ENCODE measurements at regions not wholly inside any gene's neighbourhood (a gene's known extent, or its start where the extent isn't known, plus 50 kb on each side); places are given as distances from the start of the nearest gene placed in this dataset.

DNA sequence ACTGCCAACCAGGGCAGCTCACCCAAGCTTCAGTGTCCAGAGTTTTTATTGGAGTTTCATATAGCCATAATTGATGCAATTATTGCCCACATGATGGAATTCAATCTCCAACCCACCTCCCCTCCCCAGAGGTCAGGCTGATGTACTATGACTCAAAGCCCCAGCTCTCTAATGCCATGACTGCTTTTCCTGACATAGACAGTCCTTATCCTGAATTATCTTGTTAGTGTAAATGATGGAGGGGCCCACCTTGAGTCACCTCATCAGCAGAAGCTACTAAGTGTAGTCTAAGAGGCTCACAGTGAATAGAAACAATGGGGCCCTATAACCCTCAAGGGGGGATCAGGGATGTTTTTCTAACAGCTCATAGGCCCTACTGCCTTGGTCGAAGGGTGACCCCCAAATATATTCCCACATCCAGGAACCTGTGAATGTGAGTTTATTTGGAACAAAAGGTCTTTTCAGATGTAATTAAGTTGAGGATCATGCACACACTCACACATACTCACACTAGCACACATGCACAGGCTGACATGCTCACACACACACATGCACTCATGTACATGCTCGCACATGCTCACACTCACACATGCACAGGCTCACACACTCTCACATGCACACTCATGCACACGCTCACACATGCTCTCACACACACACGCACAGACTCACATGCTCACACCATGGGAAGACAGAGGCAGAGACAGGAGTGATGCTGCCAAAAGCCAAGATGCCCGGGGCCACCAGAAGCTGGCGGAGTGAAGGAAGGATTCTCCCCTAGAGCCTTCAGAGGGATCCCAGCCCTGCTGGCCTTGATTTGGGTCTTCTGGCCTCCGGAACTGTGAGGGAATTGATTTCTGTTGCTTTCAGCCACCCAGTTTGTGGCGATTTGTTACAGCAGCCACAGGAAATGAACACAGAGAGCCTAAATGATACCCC lies 131.2 kb upstream of the SMAD3 start:
- no peak for DNase-seq

DNA sequence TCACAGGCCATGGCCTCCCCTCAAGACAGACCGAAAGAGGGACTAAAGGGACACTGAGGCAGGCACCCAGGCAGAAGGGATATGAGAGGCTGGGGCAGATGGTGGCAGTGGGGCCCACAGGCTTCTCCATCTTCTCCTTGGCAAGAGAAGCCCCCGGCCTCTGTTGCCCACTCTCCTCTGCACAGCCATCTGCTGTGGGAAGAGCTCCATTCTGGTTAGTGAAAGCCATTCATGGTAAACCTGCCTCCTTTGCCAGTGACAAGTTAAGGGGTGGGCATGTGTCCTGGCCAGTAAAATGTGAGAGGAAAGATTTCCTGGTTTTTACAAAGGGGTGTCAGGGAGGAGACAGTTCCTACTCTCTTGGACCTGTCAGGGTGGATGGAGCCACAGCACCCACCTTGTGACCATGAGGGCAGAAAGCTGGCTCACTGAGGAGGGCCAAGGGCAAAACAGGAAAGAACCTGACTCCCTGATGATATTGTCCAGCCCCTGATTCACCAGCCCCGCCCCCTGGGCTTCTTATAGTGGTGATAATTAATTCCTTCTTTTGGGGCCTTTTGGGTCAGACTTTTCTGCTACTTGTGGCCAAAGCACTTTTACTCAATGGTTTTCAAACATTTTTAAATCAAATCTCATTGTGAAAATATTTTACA lies 130.4 kb upstream of the SMAD3 start:
- no peak for DNase-seq

DNA sequence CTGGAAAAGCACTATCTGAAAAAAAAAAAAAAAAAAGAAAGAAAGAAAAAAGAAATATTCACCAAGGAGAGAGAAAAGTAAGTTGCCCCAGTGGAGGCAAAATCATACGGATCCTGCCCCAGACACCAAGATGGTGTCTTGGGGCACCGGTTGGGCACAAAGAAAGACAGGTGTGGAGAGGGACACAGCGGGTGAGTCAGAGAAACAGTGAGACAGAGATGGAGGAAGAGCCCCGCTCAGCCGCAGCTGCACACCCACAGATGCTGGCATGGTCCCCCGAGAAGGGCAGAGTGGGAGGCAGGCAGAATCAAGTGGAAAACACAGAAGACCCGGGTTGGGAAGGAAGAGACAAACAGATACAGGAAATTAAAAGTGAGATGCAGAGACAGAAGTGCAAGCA lies 129.7 kb upstream of the SMAD3 start:
- no peak for DNase-seq

DNA sequence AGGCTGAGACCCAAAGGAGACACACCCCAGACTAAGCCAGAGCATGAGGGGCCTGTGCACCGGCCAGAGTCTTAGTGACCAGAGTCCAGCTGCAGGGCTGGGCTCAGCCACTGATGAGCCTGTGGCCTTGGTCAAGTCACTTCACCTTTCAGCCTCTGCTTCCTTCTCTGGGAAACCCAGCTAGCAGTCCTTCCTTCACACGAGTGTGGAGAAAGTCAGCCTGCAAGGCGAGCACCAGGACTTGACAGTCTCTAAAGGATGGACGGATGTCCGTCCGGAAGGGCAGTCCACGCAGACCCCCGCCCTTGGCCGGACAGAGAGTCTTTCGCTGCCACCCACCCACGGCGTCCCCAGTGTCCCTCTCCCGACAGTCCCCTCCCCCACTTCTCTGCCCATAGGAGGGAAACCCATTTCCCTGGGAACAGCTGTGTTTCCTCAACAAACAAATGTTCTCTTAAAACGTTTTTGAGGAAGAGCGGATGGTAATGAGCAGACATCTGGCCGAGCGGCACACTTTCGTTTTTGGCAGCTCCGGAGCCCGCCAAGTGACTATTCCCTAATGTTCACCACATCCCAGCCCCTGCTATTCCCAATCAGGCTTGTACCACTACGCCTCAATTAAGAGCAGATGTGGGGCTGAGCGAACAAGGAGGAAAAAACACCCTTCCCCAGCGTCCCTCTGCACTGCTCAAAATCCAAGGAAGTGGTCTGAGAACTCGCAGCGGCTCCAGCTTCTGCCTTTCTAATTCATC lies 129.1 kb upstream of the SMAD3 start:
- peak; percentile 38 for DNase-seq

DNA sequence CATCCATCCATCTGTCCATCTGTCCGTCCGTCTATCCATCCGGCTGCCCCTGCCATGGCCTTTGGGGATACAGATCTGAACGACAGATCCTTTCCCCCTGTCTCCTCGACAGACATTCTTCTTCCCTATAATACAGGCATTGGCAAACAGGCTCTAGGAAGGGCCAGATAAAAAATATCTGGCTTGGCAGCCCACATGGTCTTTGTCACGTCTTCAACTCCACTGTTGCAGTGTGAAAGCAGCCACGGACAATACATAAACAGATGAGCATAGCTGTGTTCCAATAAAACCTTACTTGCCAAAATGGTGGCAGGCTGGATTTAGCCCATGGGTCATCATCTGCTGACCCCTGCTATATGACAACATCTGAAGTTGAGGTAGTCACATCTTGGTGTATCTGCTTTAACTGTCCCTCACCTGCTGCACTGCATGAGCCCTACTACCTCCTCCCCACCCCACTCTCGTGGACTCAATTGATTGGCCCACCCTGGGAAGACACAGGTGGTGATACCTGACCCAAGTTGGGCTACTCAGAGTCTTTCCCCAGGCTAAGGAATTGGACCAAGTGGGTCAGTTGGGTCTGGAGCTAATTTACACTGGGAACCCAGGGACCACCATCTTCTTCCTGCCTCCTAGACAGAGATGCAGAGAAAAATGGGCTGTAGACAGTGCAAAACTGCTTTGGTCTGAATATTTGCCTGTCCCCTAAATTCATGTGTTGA lies 128.4 kb upstream of the SMAD3 start:
- no peak for DNase-seq

DNA sequence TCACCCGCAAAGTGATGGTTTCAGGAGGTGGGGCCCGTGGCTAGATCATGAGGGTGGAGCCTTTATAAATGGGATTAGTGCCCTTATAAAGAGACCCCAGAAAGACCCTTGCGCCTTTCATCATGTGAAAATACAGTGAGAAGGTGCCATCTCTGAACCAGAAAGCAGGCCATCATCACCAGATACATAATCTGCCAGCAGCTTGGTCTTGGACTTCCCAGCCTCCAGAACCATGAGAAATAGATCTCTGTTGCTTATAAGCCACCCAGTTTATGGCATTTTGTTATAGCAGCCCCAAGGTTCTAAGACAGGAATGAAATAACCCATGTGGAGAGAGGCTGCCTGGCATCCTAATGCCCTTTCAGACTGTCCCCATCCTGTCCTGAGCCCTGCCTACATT lies 127.8 kb upstream of the SMAD3 start:
- no peak for DNase-seq

DNA sequence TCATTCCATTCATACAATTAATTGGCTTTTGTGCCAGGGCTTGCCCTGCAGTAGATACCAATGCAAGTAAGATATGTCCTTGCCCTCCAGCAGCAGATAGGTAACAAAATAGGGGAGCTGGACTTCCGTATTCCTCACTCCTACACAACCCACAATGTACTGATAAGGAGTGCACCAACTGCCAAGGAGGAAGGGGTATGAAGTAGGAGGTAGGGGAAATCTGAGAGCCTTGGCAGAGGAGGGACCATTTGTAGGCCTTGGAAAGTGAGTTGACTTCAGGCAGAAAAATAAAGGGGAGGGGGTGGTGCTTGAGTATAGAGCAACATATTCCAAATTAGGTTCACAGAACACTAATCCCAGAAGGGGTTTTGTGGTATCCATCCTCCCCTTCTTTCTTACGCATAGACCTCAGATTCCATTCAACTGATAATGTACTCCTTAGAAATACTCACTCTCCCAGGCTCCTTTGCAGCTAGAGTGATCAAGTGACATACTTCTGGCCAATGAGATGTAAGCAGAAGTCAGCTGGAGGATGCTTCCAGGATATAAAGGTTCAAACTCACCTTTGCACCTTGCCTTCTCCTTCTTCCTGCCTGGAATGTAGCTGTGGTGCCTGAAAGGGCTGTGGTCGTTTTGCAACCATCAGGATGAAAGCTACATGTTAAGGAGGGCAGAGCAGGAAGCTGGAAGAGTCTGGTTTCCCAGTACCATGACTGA lies 127.1 kb upstream of the SMAD3 start:
- DNase-seq, result no peak

DNA sequence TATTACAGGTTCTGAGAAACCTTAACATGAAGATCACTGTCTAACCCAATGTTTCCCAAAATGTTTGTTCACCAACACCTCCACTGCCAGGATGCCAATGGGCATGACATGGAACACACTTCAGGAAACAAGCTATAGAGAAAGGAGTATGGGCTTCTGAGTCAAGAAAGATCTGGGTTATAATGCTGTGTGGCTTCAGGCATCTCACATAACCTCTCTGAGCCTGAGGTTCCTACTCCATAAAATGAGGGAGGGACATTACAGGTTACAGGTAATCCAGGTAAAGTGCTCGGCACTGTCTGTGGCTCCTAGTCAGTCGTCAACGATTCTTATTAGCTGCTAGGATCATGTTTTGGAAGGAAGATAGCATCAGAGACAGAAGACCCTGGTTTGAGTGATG lies 126.4 kb upstream of the SMAD3 start:
- no peak for DNase-seq

DNA sequence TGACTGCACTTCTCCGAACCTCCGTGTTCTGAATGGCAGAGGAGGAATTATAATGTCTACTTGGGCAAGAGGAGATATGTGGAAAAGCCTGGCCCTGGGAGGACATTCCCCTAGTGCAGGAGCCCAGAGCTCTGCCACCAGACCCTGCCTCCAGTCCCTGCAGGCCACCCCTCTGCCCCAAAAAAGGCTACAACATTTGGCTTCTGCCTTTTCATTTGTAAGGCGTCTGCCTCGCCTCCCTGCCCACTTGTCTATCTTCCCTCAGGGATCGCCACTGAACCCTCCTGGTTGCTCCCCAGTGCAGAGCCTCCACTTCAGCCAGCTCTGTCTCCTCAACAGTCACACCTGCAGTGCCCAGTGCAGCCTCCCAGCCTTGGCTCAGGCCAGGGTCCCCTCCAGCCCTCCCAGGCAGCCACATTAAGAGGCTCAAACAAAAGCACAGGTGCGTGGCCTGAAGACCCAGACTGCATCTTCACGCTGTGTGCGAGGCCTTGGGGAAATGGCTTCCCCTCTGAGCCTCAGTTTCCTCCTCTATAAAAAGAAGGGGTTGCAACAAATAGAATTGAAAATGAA lies 125.9 kb upstream of the SMAD3 start:
- DNase-seq, result no peak

DNA sequence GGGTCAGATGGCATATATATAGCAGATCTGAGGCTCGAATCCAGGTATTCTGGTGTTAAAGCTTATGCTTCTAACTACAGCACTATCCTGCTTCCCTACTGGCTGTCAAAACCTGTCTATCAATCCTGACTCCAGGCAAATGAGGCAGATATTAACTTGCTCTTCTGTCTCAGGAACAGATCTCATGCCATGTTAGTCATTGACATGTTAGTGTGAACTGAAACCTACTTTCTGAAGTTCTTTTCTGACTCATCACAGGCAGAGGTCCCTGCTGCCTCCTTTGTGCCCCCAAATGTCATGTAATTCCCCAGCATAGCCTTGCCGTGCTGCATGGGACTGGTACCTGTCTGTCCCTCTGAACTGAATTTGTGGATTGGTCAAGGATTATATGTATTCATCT lies 125.0 kb upstream of the SMAD3 start:
- no peak for DNase-seq

DNA sequence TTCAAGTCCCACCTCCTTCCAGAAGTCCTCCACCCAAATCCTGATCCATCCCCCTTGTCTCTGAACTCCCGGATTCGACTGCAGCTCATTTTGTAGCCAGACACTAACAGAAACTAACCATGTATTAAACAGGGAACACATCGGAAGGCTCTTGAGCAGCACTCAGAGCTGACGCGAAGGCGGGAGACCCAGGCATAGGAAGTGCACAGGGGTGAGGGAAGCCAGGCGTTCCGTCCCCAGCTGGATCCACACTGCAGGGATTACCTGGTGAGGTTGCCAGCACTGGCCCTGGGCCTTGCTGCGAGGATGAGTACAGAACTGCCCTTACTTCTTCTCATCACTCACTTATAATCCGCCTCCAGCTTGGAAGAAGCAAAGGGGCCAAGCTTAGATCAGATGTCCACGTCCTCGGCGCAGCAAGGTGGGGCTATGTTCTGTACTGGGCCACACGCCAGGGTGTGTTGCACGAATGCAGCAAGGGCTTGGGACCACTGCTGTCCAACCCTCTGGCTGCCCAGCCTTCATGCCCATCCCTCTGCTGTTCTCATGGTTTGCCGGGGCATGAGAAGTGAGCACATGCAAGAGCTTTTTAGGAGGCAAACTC lies 124.2 kb upstream of the SMAD3 start:
- no peak for DNase-seq

DNA sequence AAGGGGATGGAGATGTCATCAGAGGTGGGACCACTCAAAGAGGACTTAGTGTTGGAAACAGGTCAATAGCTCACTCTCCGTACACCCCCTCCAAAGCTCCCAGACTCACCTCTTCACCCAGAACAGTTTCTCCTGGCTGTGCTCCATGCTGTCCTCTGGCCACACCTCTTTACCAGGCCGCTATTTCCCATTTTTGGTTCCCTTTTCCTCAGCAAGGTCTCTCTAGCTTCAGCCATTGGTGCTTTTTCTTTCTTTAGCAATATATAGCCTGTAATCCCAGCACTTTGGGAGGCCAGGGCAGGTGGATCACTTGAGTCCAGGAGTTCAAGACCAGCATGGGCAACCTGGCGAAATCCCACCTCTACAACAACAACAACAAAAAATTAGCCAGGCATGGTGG lies 123.6 kb upstream of the SMAD3 start:
- no peak for DNase-seq

DNA sequence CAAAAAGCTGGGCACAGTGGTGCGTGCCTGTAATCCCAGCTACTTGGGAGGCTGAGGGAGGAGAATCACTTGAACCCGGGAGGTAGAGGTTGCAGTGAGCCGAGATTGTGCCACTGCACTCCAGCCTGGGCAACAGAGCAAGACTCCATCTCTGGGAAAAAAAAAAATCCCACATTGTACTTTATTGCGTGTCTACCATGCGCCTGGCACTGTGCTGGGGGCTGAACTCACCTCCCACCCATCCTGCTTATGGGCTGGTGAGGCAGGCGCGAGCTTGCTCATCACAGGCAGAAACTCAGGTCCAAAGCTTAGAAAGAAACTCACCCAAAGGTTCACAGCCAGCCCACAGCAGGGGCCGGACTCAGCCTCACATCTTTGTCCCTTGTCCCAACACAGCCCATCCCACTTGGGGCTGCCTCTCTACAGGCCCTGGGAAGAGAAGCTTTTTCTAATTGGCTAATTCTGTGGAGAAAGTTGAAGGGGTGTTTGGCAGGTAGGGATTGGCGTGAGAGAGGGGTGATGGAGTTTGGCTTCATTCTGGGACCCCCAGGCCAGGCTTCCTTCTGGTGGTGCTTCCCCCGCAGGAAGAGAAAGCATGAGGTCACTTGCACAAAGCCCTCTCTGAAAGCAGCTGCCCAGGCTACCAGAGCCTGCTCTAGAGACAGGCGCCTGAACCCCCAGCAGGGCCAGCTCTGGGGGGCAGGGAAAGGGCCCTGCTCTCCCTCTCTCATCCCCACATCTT lies 122.6 kb upstream of the SMAD3 start:
- no peak for DNase-seq

DNA sequence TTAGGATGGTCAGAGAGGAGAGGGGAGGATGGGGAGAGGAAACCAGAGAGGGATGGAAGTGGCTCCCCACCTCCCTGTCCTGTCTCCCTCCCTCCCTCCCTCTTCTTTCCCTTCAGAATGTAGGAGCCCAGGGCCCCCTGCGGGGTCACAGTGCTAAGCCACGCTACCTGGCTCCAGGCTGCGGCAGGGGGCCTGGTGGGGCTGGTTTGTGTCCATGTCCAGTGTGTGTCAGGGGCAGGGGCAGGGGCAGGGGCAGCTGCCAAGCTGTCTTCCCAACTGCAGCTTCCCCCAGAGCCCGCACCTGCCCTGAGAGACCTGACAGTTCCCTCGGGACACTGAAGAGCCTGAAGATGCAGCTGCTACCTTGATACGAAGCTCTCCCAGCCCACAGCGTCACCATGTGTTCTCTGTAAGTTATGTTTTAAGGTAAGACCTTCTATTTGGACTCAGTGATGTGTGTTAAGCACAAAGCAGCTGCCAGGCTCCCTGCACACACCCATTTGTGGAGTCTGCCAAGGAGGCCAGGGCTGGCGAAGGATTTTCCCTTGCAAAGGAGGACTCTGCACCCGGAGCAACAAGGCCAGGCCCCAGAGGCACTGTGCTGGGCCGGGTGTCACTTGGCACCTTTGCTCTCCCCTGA lies 121.8 kb upstream of the SMAD3 start:
- DNase-seq, result no peak

DNA sequence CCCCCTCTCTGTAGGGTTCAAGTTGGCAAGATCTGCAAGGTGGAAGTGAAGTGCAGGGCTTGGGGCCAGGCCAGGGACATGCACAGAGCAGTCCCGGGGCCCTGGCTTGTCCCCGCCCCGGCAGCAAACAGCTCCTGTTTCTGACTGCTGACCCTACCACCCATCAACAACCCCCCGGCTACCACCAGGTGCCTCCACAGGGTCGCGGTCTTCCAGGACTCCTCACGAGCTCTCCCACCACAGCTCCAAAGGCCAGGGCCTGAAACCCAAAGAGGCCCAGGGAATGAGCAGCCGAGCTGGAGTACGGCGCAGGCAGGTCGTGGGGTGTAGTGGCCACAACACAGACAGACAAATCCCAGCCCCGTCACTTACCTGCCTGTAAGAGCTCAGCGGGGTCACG lies 121.3 kb upstream of the SMAD3 start:
- no peak for DNase-seq

DNA sequence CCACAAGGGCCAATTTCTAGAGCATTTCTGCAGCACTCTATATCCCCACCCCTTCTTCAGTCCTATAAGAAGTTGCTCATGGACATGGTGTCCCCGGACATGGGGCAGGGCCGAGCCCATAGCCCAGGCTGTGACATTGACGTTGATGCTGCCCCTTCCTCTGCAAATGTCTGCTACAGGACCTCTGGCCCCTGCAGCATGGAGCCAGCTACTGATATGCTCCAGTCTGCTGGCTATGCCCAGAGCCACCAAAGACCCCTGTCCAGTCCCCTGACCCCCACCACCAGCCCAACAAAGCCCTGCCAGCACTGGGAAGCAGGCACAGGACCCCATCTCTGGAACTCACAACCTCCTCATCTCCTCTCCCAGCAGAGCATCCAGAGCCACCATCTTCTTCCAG lies 120.1 kb upstream of the SMAD3 start:
- DNase-seq, result no peak

DNA sequence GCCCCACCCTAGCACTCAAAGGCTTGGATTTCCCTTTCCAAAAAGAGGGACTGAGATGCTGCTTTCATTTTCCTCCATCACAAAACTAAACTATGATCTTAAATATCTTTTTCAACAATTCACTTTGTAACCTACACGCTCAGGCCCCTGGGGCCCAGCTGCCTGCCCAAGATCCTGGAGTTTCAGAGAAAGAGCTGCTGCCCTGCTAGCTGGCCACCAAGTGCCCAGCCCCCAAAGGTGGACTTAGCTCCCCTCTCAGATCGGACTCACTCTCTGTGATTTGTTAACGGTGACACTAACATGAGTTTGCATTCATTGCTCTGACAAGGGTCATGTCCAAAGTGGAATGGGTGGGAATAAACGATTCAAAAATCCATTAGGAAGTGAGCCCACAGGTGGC lies 119.6 kb upstream of the SMAD3 start:
- DNase-seq, result no peak

DNA sequence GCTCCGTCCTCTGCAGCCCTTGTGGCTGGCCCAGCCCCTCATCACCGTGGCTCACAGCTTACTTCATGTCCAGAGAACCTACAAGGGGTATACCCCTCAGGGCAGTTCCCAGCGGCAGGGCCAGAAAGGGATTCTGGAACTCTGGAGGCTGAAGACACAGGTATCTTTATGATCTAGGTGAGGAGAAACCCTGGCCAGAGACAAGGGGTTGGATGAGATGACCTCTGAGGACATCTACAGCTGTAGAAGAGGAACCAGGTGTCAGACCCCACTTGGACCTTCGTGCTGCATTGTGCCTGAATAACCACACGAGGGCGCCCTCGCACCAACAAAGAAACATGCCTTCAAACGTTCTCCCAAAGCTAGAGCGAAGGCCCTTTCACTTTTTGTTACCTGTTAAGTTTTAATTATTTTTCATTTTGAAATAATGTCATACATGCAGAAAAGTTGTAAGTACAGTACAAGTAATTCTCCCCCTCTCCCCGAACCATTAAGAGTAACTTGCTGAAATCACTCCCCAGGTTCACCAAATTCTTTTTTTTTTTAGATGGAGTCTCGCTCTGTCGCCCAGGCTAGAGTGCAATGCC lies 118.7 kb upstream of the SMAD3 start:
- DNase-seq, result peak; percentile 84

DNA sequence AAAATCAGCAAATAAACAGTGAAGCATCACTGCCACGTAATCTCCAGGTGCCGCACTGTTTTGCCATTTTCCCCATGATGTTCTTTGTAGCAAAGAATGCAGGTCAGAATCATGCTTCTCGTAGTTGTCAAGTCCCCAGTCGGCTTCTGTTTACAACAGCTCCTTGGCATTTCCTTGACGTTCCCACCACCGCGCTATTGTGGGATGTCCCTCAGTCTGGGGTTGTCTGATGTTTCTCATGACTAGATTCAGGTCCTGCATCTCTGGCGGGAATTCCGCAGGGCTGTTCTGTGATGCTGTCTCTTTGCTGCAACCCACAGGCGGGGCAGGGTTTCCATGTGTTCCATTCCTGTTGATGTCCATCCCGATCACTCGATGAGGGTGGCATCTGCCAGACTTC lies 117.9 kb upstream of the SMAD3 start:
- DNase-seq, result peak; percentile 48

DNA sequence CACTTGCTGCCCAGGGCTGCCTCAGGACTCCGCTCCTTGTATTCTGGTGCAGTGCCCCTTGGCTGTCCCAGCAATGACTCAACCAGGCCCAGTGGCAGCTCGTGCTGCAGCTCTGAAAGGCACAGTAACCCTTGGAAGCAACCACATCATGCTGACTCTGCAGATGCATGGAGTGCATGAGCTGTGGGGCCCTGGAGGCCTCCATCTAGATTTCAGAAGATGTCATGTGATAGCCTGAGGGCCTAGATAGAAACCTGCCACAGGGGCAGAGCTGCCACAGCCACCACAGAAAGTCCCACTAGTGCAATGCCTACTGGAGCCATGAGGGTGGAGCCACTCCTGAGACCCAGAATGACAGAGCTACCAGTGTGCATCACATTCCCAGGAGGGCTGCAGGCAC lies 117.1 kb upstream of the SMAD3 start:
- DNase-seq, result no peak
